ENCODE measurements at regions not wholly inside any gene's neighbourhood (a gene's known extent, or its start where the extent isn't known, plus 50 kb on each side); places are given as distances from the start of the nearest gene placed in this dataset.
"Not testable (repeated sequence)": the region's sequence is repeated elsewhere in the genome, so short reads cannot be mapped to it uniquely, and the experiment has no call there.

GRCh38 chr5:97234380-97234779, 51.3 kb upstream of the RIOK2 start:
- H4K20me1 ChIP-seq (ENCODE audit: insufficient read depth, low read length); H3K4me2 ChIP-seq (replicated peaks; ENCODE audit: extremely low read depth, low read length, poor library complexity, severe bottlenecking); intact Hi-C loops (cut with micrococcal nuclease); H3K4me1 Mint-ChIP-seq; H3K27ac ChIP-seq (ENCODE audit: low read depth in 1 of 2, low read length in 2 of 2); H3K4me3 Mint-ChIP-seq; H3K27me3 ChIP-seq (ENCODE audit: control insufficient read depth in 2 of 2, insufficient read depth in 2 of 2, low read length in 2 of 2); H3K4me3 ChIP-seq (replicated peaks in 1 of 3; ENCODE audit: low read depth in 2 of 3, low read length in 3 of 3); H3K27ac Mint-ChIP-seq; H3K36me3 ChIP-seq (replicated peaks in 1 of 2; ENCODE audit: control insufficient read depth in 1 of 2, insufficient read depth in 2 of 2, low read length in 2 of 2); H3K9me3 ChIP-seq (replicated peaks in 1 of 2; ENCODE audit: control insufficient read depth in 1 of 2, insufficient read depth in 1 of 2, low read length in 2 of 2); H2AFZ ChIP-seq (ENCODE audit: insufficient read depth, low read depth, low read length, poor library complexity, severe bottlenecking); H3K36me3 Mint-ChIP-seq; DNase-seq; H3K4me1 ChIP-seq (ENCODE audit: control insufficient read depth in 1 of 2, insufficient read depth in 2 of 2, low read length in 2 of 2); H3K9ac ChIP-seq (ENCODE audit: insufficient read depth, low read length, poor library complexity, severe bottlenecking); H3K79me2 ChIP-seq (ENCODE audit: insufficient read depth, low read length); H3K27me3 Mint-ChIP-seq (ENCODE audit: low read depth in 3 of 3): not testable (repeated sequence)
- H3K9me3 Mint-ChIP-seq = peaks cover 0 to 21% (median 8%) of the 10 kb centered on the region in 7 donors
- no CpG with 5 or more reads among the region's 1 CpG for WGBS (ENCODE audit: insufficient coverage)

GRCh38 chr5:97242341-97242740, 59.3 kb upstream of the RIOK2 start:
- Histone ChIP-seq H3K36me3 (replicated peaks in 1 of 2; ENCODE audit: control insufficient read depth in 1 of 2, insufficient read depth in 2 of 2, low read length in 2 of 2) (no peaks in the 10 kb centered on the region), H3K4me2 (replicated peaks; ENCODE audit: extremely low read depth, low read length, poor library complexity, severe bottlenecking) (no peak overlapping the region), H3K9ac (ENCODE audit: insufficient read depth, low read length, poor library complexity, severe bottlenecking) (no peak overlapping the region), H3K4me3 (replicated peaks in 1 of 3; ENCODE audit: low read depth in 2 of 3, low read length in 3 of 3) (no peak overlapping the region), H3K79me2 (ENCODE audit: insufficient read depth, low read length) (no peaks in the 10 kb centered on the region), H3K27me3 (ENCODE audit: control insufficient read depth in 2 of 2, insufficient read depth in 2 of 2, low read length in 2 of 2) (no peaks in the 10 kb centered on the region), H3K9me3 (replicated peaks in 1 of 2; ENCODE audit: control insufficient read depth in 1 of 2, insufficient read depth in 1 of 2, low read length in 2 of 2) (peaks cover 0 to 2% of the 10 kb centered on the region in 2 donors), H2AFZ (ENCODE audit: insufficient read depth, low read depth, low read length, poor library complexity, severe bottlenecking) (no peak overlapping the region), H3K27ac (ENCODE audit: low read depth in 1 of 2, low read length in 2 of 2) (no peak overlapping the region), H4K20me1 (ENCODE audit: insufficient read depth, low read length) (no peaks in the 10 kb centered on the region), H3K4me1 (ENCODE audit: control insufficient read depth in 1 of 2, insufficient read depth in 2 of 2, low read length in 2 of 2) (no peaks in the 10 kb centered on the region)
- Mint-ChIP-seq H3K4me3 (peak overlapping the region in 1 of 2 donors; percentile 24), H3K27me3 (ENCODE audit: low read depth in 3 of 3) (peaks cover 0 to 3% (median 0%) of the 10 kb centered on the region in 3 donors), H3K27ac (no peak overlapping the region), H3K4me1 (no peaks in the 10 kb centered on the region), H3K36me3 (no peaks in the 10 kb centered on the region), H3K9me3 (peaks cover 0 to 21% (median 7%) of the 10 kb centered on the region in 7 donors)
- DNase-seq = no peak
- no CpG with 5 or more reads among the region's 3 CpGs for WGBS (ENCODE audit: insufficient coverage)
- intact Hi-C loops (cut with micrococcal nuclease) = no loop called here
- TF ChIP-seq CTCF (IDR thresholded peaks at IDR 0.05) = no peak
